ENCODE measurements at regions not wholly inside any gene's neighbourhood (a gene's known extent, or its start where the extent isn't known, plus 50 kb on each side); places are given as distances from the start of the nearest gene placed in this dataset.

DNA sequence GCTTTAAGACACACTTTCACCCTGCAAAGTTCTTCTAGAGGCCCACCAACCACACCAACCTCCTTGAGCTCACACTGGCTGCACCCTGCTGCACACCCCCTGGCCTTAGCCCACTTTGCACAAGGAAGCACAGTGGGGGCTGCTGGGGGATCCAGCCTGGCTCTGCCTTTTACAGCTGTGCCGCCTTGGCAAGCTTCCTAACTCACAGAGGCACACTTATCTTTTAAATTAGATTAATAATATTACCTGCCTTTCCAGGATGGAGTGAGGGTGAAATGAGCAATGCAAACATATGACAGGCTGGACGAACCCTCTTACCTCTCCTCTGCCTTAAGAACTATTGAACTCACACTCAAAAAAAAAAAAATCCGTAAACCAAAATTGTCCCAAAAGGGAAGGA lies 715.8 kb upstream of the ID2 start:
- no peaks in the 10 kb centered on the region for H3K9me3 ChIP-seq (ENCODE audit: control insufficient read depth, low read depth, low read length)
- H3K4me2 ChIP-seq (ENCODE audit: insufficient read depth, insufficient read length, low read length): no peak overlapping the region
- Mint-ChIP-seq H3K36me3 (ENCODE audit: insufficient read depth in 1 of 3, low read depth in 3 of 3) (no peaks in the 10 kb centered on the region), H3K4me1 (peaks cover 10 to 16% of the 10 kb centered on the region in 2 experiments), H3K27ac (no peak overlapping the region), H3K4me3 (no peak overlapping the region), H3K27me3 (ENCODE audit: low read depth) (peaks cover 3% of the 10 kb centered on the region), H3K9me3 (no peaks in the 10 kb centered on the region; a peak in 1 of 5 replicates)
- no peak overlapping the region for H4K5ac ChIP-seq (ENCODE audit: insufficient read length, low read depth, low read length)
- DNase-seq: no peak
- H3K9ac ChIP-seq (ENCODE audit: extremely low read depth, insufficient read length, low read length): no peak overlapping the region
- no peak overlapping the region for H3K18ac ChIP-seq (ENCODE audit: insufficient read length, low read depth, low read length)
- no peak overlapping the region for H3K56ac ChIP-seq (ENCODE audit: insufficient read length, low read depth, low read length)
- no peaks in the 10 kb centered on the region for H3K79me1 ChIP-seq (ENCODE audit: insufficient read depth, low read depth, low read length, poor library complexity, severe bottlenecking)
- H2BK120ac ChIP-seq (ENCODE audit: low read depth, low read length, poor library complexity, severe bottlenecking): no peak overlapping the region
- no peaks in the 10 kb centered on the region for H4K20me1 ChIP-seq (ENCODE audit: control insufficient read depth, insufficient read depth, insufficient read length)
- H2BK15ac ChIP-seq (ENCODE audit: low read depth, low read length): no peak overlapping the region
- no CpG with 5 or more reads among the region's 3 CpGs for WGBS (ENCODE audit: extremely low coverage, insufficient read length, low lambda C conversion rate)
- H2AFZ ChIP-seq (ENCODE audit: low read length): no peak overlapping the region
- no peaks in the 10 kb centered on the region for H3K23me2 ChIP-seq (ENCODE audit: insufficient read length, low read depth, low read length, poor library complexity, severe bottlenecking)
- H3K4ac ChIP-seq (ENCODE audit: low read depth, low read length): no peak overlapping the region
- H2BK20ac ChIP-seq (ENCODE audit: low read depth, low read length, poor library complexity, severe bottlenecking): no peak overlapping the region
- no peak overlapping the region for H3T11ph ChIP-seq (ENCODE audit: low read length)
- no peak overlapping the region for H2BK5ac ChIP-seq (ENCODE audit: insufficient read length, low read length)
- H4K91ac ChIP-seq (ENCODE audit: insufficient read length, low read depth, low read length): no peak overlapping the region
- no peak overlapping the region for H3K23ac ChIP-seq (ENCODE audit: insufficient read length, low read depth, low read length)
- H3K27me3 ChIP-seq (ENCODE audit: insufficient read depth, low read length): no peaks in the 10 kb centered on the region
- TF ChIP-seq, protein P1, sequence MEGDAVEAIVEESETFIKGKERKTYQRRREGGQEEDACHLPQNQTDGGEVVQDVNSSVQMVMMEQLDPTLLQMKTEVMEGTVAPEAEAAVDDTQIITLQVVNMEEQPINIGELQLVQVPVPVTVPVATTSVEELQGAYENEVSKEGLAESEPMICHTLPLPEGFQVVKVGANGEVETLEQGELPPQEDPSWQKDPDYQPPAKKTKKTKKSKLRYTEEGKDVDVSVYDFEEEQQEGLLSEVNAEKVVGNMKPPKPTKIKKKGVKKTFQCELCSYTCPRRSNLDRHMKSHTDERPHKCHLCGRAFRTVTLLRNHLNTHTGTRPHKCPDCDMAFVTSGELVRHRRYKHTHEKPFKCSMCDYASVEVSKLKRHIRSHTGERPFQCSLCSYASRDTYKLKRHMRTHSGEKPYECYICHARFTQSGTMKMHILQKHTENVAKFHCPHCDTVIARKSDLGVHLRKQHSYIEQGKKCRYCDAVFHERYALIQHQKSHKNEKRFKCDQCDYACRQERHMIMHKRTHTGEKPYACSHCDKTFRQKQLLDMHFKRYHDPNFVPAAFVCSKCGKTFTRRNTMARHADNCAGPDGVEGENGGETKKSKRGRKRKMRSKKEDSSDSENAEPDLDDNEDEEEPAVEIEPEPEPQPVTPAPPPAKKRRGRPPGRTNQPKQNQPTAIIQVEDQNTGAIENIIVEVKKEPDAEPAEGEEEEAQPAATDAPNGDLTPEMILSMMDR (conservative IDR thresholded peaks at IDR 0.05): no peak
- H3K79me2 ChIP-seq (ENCODE audit: insufficient read depth, low read length): no peaks in the 10 kb centered on the region
- H3K14ac ChIP-seq (ENCODE audit: insufficient read depth, low read length): no peak overlapping the region
- H2AK5ac ChIP-seq (ENCODE audit: insufficient read length, low read length): no peak overlapping the region
- no peak overlapping the region for H4K8ac ChIP-seq (replicated peaks; ENCODE audit: insufficient read length, low read depth, low read length)
- peaks cover 8% of the 10 kb centered on the region; the same call in 1 of the 2 replicates for H3K4me1 ChIP-seq (ENCODE audit: insufficient read depth, low read length)
- no peak overlapping the region for H2BK12ac ChIP-seq (ENCODE audit: insufficient read length, low read depth, low read length)
- no peak overlapping the region for H3K27ac ChIP-seq (ENCODE audit: insufficient read length, low read depth, low read length)

All from H9 (cell line).